SK-N-SH treated with all-trans-retinoic acid at 6 μM for 48 hours (cell line): ENCODE measurements at regions not wholly inside any gene's neighbourhood (a gene's known extent, or its start where the extent isn't known, plus 50 kb on each side); places are given as distances from the start of the nearest gene placed in this dataset.
"Not testable (repeated sequence)": the region's sequence is repeated elsewhere in the genome, so short reads cannot be mapped to it uniquely, and the experiment has no call there.

Experiments
- ATAC-seq: fragments of 200-7000 bp; cut with Tn5 transposase; 3 replicates; pipeline ENCODE4 v1.9.1; 2020; ENCODE audit warnings: mild to moderate bottlenecking, moderate library complexity
- ARNTL ChIP-seq: fragments of 450-650 bp; formaldehyde crosslinking; IDR thresholded peaks from 2 replicates; pipeline ENCODE4 v1.5.0; 2020; ENCODE audit warnings: low read depth, mild to moderate bottlenecking, moderate library complexity, borderline replicate concordance
- BACH2 ChIP-seq: fragments of 250-450 bp; sonication (Bioruptor Pico); IDR thresholded peaks from 2 replicates; pipeline ENCODE4 v1.9.0; 2021; ENCODE audit warnings: mild to moderate bottlenecking, borderline replicate concordance
- CREB5 ChIP-seq: fragments of 250-450 bp; sonication (Bioruptor Pico); IDR thresholded peaks from 2 replicates; pipeline ENCODE4 v1.5.1; 2020; ENCODE audit warnings: low read depth, mild to moderate bottlenecking, moderate library complexity
- CSDC2 ChIP-seq: fragments of 250-450 bp; sonication (Bioruptor Pico); IDR thresholded peaks from 2 replicates; pipeline ENCODE4 v1.5.0; 2020; ENCODE audit warnings: mild to moderate bottlenecking, moderate library complexity
- CSRNP3 ChIP-seq: fragments of 250-450 bp; sonication (Bioruptor Pico); IDR thresholded peaks from 2 replicates; pipeline ENCODE4 v1.5.1; 2021; ENCODE audit warnings: mild to moderate bottlenecking, moderate library complexity
- ESRRG ChIP-seq: fragments of 250-450 bp; sonication (Bioruptor Pico); IDR thresholded peaks from 2 replicates; pipeline ENCODE4 v1.6.1; 2021; ENCODE audit warnings: mild to moderate bottlenecking
- ISL1 ChIP-seq: fragments of 250-450 bp; sonication (Bioruptor Pico); IDR thresholded peaks from 2 replicates; pipeline ENCODE4 v2.1.2; 2022; ENCODE audit warnings: mild to moderate bottlenecking, moderate library complexity
- OSR1 ChIP-seq: fragments of 250-450 bp; sonication (Bioruptor Pico); IDR thresholded peaks from 2 replicates; pipeline ENCODE4 v1.8.0; 2022; ENCODE audit warnings: moderate library complexity, mild to moderate bottlenecking, inconsistent platforms
- PATZ1 ChIP-seq: fragments of 250-450 bp; sonication (Bioruptor Pico); IDR thresholded peaks from 2 replicates; pipeline ENCODE4 v1.8.0; 2020; ENCODE audit warnings: mild to moderate bottlenecking, moderate library complexity, borderline replicate concordance
- POU6F1 ChIP-seq: fragments of 250-450 bp; sonication (Bioruptor Pico); IDR thresholded peaks from 2 replicates; pipeline ENCODE4 v1.8.0; 2021; ENCODE audit warnings: low read depth, mild to moderate bottlenecking, moderate library complexity, borderline replicate concordance
- PPARA ChIP-seq: fragments of 250-450 bp; sonication (Bioruptor Pico); IDR thresholded peaks from 2 replicates; pipeline ENCODE4 v1.5.0; 2020; ENCODE audit warnings: mild to moderate bottlenecking, borderline replicate concordance
- RARB ChIP-seq: fragments of 250-450 bp; sonication (Bioruptor Pico); IDR thresholded peaks from 2 replicates; pipeline ENCODE4 v1.8.0; 2021; ENCODE audit warnings: mild to moderate bottlenecking, moderate library complexity
- SNAI2 ChIP-seq: fragments of 250-450 bp; sonication (Bioruptor Pico); IDR thresholded peaks from 2 replicates; pipeline ENCODE4 v1.5.0; 2020; ENCODE audit warnings: mild to moderate bottlenecking, moderate library complexity
- TCF4 ChIP-seq: fragments of 250-450 bp; sonication (Bioruptor Pico); IDR thresholded peaks from 2 replicates; pipeline ENCODE4 v1.8.0; 2021; ENCODE audit warnings: mild to moderate bottlenecking, moderate library complexity, borderline replicate concordance
- TOX ChIP-seq: fragments of 250-450 bp; sonication (Bioruptor Pico); IDR thresholded peaks from 2 replicates; pipeline ENCODE4 v1.8.0; 2021; ENCODE audit warnings: mild to moderate bottlenecking, moderate library complexity, borderline replicate concordance
- ZC3H10 ChIP-seq: fragments of 250-450 bp; sonication (Bioruptor Pico); IDR thresholded peaks from 2 replicates; pipeline ENCODE4 v1.5.1; 2021; ENCODE audit warnings: mild to moderate bottlenecking, moderate library complexity
- ZFP3 ChIP-seq: fragments of 250-450 bp; sonication (Bioruptor Pico); IDR thresholded peaks from 2 replicates; pipeline ENCODE4 v1.5.0; 2020; ENCODE audit warnings: mild to moderate bottlenecking, moderate library complexity
- ZFP30 ChIP-seq: fragments of 450-650 bp; formaldehyde crosslinking; IDR thresholded peaks from 2 replicates; pipeline ENCODE4 v1.5.0; 2022; ENCODE audit warnings: mild to moderate bottlenecking, moderate library complexity
- ZNF565 ChIP-seq: fragments of 450-650 bp; formaldehyde crosslinking; conservative IDR thresholded peaks from 2 replicates; pipeline ENCODE4 v1.5.0; 2020; ENCODE audit warnings: low read depth, mild to moderate bottlenecking, moderate library complexity
- ZNF70 ChIP-seq: fragments of 450-650 bp; formaldehyde crosslinking; IDR thresholded peaks from 2 replicates; pipeline ENCODE4 v1.5.0; 2020; ENCODE audit warnings: mild to moderate bottlenecking, moderate library complexity
- ZNF8 ChIP-seq: fragments of 450-650 bp; formaldehyde crosslinking; IDR thresholded peaks from 2 replicates; pipeline ENCODE4 v1.5.0; 2020; ENCODE audit warnings: mild to moderate bottlenecking, moderate library complexity

- ATAC-seq, result no peak
- TF ChIP-seq ESRRG, result no peak
- TF ChIP-seq BACH2, result no peak
- TF ChIP-seq SNAI2 (CRISPR knock-in tag), result no peak
- no peak for TF ChIP-seq CREB5 (CRISPR knock-in tag)
- no peak for TF ChIP-seq ZFP3 (CRISPR knock-in tag)
- TF ChIP-seq ZC3H10 (CRISPR knock-in tag), result no peak
- TF ChIP-seq RARB, result no peak
- TF ChIP-seq POU6F1 (CRISPR knock-in tag), result no peak
- TF ChIP-seq TOX (CRISPR knock-in tag), result no peak
- no peak for TF ChIP-seq ZNF565 (CRISPR knock-in tag)
- TF ChIP-seq CSDC2 (CRISPR knock-in tag), result no peak
- no peak for TF ChIP-seq ISL1 (CRISPR knock-in tag)
- TF ChIP-seq PPARA, result no peak
- no peak for TF ChIP-seq OSR1 (CRISPR knock-in tag)
- no peak for TF ChIP-seq PATZ1
Observed at GRCh38 chr6:141874930-141875602, 257.7 kb upstream of the GJE1 start.

- ATAC-seq, result not testable (repeated sequence)
Observed at GRCh38 chr6:141869509-141869908, 263.2 kb upstream of the GJE1 start.

- no peak for ATAC-seq
- TF ChIP-seq PATZ1 (no peak), SNAI2 (CRISPR knock-in tag) (no peak), ZFP3 (CRISPR knock-in tag) (no peak), ISL1 (CRISPR knock-in tag) (no peak), ESRRG (no peak), BACH2 (no peak), CSDC2 (CRISPR knock-in tag) (no peak), ZNF8 (CRISPR knock-in tag) (no peak), ARNTL (CRISPR knock-in tag) (no peak), CSRNP3 (CRISPR knock-in tag) (no peak), ZC3H10 (CRISPR knock-in tag) (no peak), POU6F1 (CRISPR knock-in tag) (no peak), TOX (CRISPR knock-in tag) (no peak), TCF4 (CRISPR knock-in tag) (no peak), ZFP30 (no peak), ZNF70 (CRISPR knock-in tag) (no peak), OSR1 (CRISPR knock-in tag) (no peak)
Observed at GRCh38 chr6:141867767-141868166, 265.0 kb upstream of the GJE1 start.
